ENCODE measurements at regions not wholly inside any gene's neighbourhood (a gene's known extent, or its start where the extent isn't known, plus 50 kb on each side); places are given as distances from the start of the nearest gene placed in this dataset.

- no peak for DNase-seq (ENCODE audit: low read depth)
- TF ChIP-seq CTCF (IDR thresholded peaks at IDR 0.05; ENCODE audit: control insufficient read depth, extremely low read depth, insufficient read depth), result no peak
- no peak overlapping the region for H3K4me3 ChIP-seq (ENCODE audit: low read depth, low read length)
These were observed 178.3 kb downstream of the PMP22 start for GRCh38 chr17:15086776-15087295.

DNA sequence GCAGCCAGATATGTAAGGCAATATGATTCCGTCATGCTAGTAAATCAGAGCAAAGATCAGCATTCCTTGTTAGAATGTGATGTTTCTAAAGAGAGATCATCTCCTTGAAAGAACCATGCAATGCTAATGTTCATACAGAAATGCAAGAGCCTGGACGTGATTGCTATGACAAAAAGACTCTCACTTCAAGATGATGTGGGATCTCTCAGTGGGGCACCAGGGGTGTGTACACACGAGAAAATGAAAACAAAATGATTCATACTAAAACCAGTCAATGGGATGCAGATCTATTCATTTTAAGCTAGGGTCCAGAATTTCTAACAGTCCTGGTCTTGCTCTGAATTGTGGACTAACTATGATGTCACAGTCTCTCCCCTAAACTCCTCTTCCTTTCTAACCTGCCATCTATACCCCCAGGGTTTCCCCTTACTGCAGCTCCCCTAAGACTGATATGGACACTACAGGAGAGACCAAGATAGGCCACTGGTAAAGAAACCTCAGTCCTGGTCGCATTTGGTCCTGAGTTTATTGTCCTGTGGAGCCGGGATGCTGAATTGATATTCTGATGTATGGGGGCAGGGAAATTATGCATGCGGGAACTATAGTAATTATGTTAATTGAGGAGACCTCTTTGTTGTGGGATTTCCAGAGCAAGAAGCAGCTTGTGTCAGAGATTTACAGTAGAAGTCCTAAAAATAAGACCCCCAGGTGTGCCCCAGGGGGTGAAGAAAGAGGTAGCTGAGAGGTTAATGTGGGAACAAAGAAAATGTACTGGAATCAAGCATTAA is 179.0 kb downstream of the PMP22 start:
- DNase-seq (ENCODE audit: low read depth), result no peak
- no peak overlapping the region for H3K4me3 ChIP-seq (ENCODE audit: low read depth, low read length)
- TF ChIP-seq CTCF (IDR thresholded peaks at IDR 0.05; ENCODE audit: control insufficient read depth, extremely low read depth, insufficient read depth), result no peak

GRCh38 chr17:15083225-15083624 is 181.9 kb downstream of the PMP22 start:
- TF ChIP-seq CTCF (IDR thresholded peaks at IDR 0.05; ENCODE audit: control insufficient read depth, extremely low read depth, insufficient read depth), result no peak
- H3K4me3 ChIP-seq (ENCODE audit: low read depth, low read length), result no peak overlapping the region
- no peak for DNase-seq (ENCODE audit: low read depth)

DNA sequence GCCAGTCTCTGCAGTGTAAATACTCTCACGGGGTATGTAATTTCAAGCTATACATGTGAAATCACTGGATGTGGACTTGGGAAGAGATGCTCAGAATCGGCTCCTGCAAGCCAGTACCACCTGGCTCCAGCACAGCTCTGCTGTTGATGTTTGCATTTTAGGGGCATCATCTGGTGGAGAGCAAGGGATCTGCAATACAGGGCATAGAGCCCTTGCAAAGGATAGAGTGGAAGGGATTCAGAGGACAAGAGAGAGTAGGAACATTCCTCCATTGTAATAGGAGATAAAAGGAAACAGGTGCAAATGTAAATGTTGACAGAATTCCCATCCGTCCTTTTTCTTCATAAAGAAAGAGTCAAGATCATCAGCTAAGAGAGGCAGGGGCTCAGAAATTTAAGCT is 184.1 kb downstream of the PMP22 start:
- TF ChIP-seq CTCF (IDR thresholded peaks at IDR 0.05; ENCODE audit: control insufficient read depth, extremely low read depth, insufficient read depth), result no peak
- H3K4me3 ChIP-seq (ENCODE audit: low read depth, low read length), result no peak overlapping the region
- no peak for DNase-seq (ENCODE audit: low read depth)

GRCh38 chr17:15078570-15078969 is 186.6 kb downstream of the PMP22 start:
- no peak for TF ChIP-seq CTCF (IDR thresholded peaks at IDR 0.05; ENCODE audit: control insufficient read depth, extremely low read depth, insufficient read depth)
- no peak overlapping the region for H3K4me3 ChIP-seq (ENCODE audit: low read depth, low read length)
- no peak for DNase-seq (ENCODE audit: low read depth)

DNA sequence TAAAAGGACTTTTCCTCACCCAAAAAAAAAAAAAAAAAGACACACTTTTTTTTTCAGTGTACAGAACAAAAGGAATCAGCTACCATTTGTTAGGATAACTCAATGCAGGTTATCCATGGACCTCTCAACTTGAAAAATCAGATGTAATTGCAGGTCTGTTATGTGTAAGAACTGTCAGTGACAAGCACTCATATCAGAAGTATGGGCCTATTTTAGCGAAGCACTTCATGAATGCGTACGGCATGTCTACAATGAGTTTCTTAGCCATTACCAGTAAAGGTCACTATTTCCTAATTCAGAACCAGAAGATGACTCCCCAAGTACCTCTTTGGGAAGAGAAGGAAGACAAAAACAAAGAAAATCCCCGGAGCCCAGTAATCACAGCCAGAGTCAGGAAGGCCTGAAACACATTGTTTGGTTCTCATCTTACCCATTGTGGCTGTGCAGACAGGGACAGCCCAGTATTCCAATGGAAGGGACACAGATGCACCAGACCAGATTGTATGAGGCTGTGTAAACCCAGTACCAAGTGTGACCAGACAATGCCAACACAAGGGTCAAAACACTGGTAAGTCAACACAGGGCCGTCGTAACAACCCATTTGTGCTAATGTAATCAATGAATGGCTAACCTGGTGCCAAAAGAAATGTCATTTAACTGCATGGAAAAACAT is 188.0 kb downstream of the PMP22 start:
- H3K4me3 ChIP-seq (ENCODE audit: low read depth, low read length), result no peak overlapping the region
- DNase-seq (ENCODE audit: low read depth), result no peak
- no peak for TF ChIP-seq CTCF (IDR thresholded peaks at IDR 0.05; ENCODE audit: control insufficient read depth, extremely low read depth, insufficient read depth)
